ENCODE measurements at regions not wholly inside any gene's neighbourhood (a gene's known extent, or its start where the extent isn't known, plus 50 kb on each side); places are given as distances from the start of the nearest gene placed in this dataset.

GRCh38 chr11:23944923-23945322 is 551.9 kb upstream of the LUZP2 start:
- no peak overlapping the region for H3K4me2 ChIP-seq (ENCODE audit: low read length)
- no peak overlapping the region for H3K4me3 ChIP-seq (ENCODE audit: low read length)
- no peak overlapping the region for H3K27ac ChIP-seq (ENCODE audit: low read depth, low read length)
- H3K27me3 ChIP-seq (ENCODE audit: control insufficient read depth, low read length), result no peaks in the 10 kb centered on the region
- H3K79me2 ChIP-seq (ENCODE audit: control insufficient read depth, low read length), result no peaks in the 10 kb centered on the region
- no peaks in the 10 kb centered on the region for H4K20me1 ChIP-seq (ENCODE audit: control insufficient read depth, insufficient read depth, low read depth, low read length)
- no peaks in the 10 kb centered on the region for H3K9me2 ChIP-seq (replicated peaks; ENCODE audit: control insufficient read depth, low read length)
- TF ChIP-seq, protein P1, sequence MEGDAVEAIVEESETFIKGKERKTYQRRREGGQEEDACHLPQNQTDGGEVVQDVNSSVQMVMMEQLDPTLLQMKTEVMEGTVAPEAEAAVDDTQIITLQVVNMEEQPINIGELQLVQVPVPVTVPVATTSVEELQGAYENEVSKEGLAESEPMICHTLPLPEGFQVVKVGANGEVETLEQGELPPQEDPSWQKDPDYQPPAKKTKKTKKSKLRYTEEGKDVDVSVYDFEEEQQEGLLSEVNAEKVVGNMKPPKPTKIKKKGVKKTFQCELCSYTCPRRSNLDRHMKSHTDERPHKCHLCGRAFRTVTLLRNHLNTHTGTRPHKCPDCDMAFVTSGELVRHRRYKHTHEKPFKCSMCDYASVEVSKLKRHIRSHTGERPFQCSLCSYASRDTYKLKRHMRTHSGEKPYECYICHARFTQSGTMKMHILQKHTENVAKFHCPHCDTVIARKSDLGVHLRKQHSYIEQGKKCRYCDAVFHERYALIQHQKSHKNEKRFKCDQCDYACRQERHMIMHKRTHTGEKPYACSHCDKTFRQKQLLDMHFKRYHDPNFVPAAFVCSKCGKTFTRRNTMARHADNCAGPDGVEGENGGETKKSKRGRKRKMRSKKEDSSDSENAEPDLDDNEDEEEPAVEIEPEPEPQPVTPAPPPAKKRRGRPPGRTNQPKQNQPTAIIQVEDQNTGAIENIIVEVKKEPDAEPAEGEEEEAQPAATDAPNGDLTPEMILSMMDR (IDR thresholded peaks at IDR 0.05; ENCODE audit: low read depth, low read length, poor library complexity, severe bottlenecking), result no peak
- no peak for TF ChIP-seq EZH2phosphoT487 (IDR thresholded peaks at IDR 0.05; ENCODE audit: borderline replicate concordance, low read length)
- H3K4me1 ChIP-seq (ENCODE audit: control insufficient read depth, low read length), result no peaks in the 10 kb centered on the region
- H3F3A ChIP-seq (ENCODE audit: control insufficient read depth, insufficient read depth), result no peaks in the 10 kb centered on the region
- no peaks in the 10 kb centered on the region for H3K9me3 ChIP-seq (ENCODE audit: control insufficient read depth, insufficient read depth, low read length)
- no peaks in the 10 kb centered on the region for H3K36me3 ChIP-seq (ENCODE audit: control insufficient read depth, low read length)

- no peaks in the 10 kb centered on the region for H3F3A ChIP-seq (ENCODE audit: control insufficient read depth, insufficient read depth)
- no peaks in the 10 kb centered on the region for H3K36me3 ChIP-seq (ENCODE audit: control insufficient read depth, low read length)
- no peak overlapping the region for H3K27ac ChIP-seq (ENCODE audit: low read depth, low read length)
- H4K20me1 ChIP-seq (ENCODE audit: control insufficient read depth, insufficient read depth, low read depth, low read length), result no peaks in the 10 kb centered on the region
- no peaks in the 10 kb centered on the region for H3K27me3 ChIP-seq (ENCODE audit: control insufficient read depth, low read length)
- H3K9me3 ChIP-seq (ENCODE audit: control insufficient read depth, insufficient read depth, low read length), result no peaks in the 10 kb centered on the region
- H3K4me1 ChIP-seq (ENCODE audit: control insufficient read depth, low read length), result no peaks in the 10 kb centered on the region
- H3K9me2 ChIP-seq (replicated peaks; ENCODE audit: control insufficient read depth, low read length), result no peaks in the 10 kb centered on the region
- H3K4me3 ChIP-seq (ENCODE audit: low read length), result no peak overlapping the region
- no peaks in the 10 kb centered on the region for H3K79me2 ChIP-seq (ENCODE audit: control insufficient read depth, low read length)
- H3K4me2 ChIP-seq (ENCODE audit: low read length), result no peak overlapping the region
- no peak for TF ChIP-seq EZH2phosphoT487 (IDR thresholded peaks at IDR 0.05; ENCODE audit: borderline replicate concordance, low read length)
- TF ChIP-seq, protein P1 (IDR thresholded peaks at IDR 0.05; ENCODE audit: low read depth, low read length, poor library complexity, severe bottlenecking), result no peak
These were observed 549.0 kb upstream of the LUZP2 start for GRCh38 chr11:23947883-23948282.

- Histone ChIP-seq H3K4me3 (ENCODE audit: low read length) (no peak overlapping the region), H3K4me1 (ENCODE audit: control insufficient read depth, low read length) (no peaks in the 10 kb centered on the region), H3K36me3 (ENCODE audit: control insufficient read depth, low read length) (no peaks in the 10 kb centered on the region), H3K79me2 (ENCODE audit: control insufficient read depth, low read length) (no peaks in the 10 kb centered on the region), H3F3A (ENCODE audit: control insufficient read depth, insufficient read depth) (no peaks in the 10 kb centered on the region), H3K27ac (ENCODE audit: low read depth, low read length) (no peak overlapping the region), H4K20me1 (ENCODE audit: control insufficient read depth, insufficient read depth, low read depth, low read length) (no peaks in the 10 kb centered on the region), H3K4me2 (ENCODE audit: low read length) (no peak overlapping the region), H3K9me2 (replicated peaks; ENCODE audit: control insufficient read depth, low read length) (no peaks in the 10 kb centered on the region), H3K9me3 (ENCODE audit: control insufficient read depth, insufficient read depth, low read length) (no peaks in the 10 kb centered on the region), H3K27me3 (ENCODE audit: control insufficient read depth, low read length) (no peaks in the 10 kb centered on the region)
- TF ChIP-seq, protein P1 (IDR thresholded peaks at IDR 0.05; ENCODE audit: low read depth, low read length, poor library complexity, severe bottlenecking), result no peak
- no peak for TF ChIP-seq EZH2phosphoT487 (IDR thresholded peaks at IDR 0.05; ENCODE audit: borderline replicate concordance, low read length)
These were observed 548.0 kb upstream of the LUZP2 start for GRCh38 chr11:23948851-23949250.

Measured in DOHH2 (cell line).